HEK293 (cell line): ENCODE measurements at regions not wholly inside any gene's neighbourhood (a gene's known extent, or its start where the extent isn't known, plus 50 kb on each side); places are given as distances from the start of the nearest gene placed in this dataset.

ENCODE experiments used
- CTCF ChIP-seq: fragments of 450-650 bp; formaldehyde crosslinking; IDR thresholded peaks from 2 replicates; pipeline ENCODE4 v1.5.1; 2016; ENCODE audit warnings: missing biosample characterization, missing genetic modification characterization
- ELK4 ChIP-seq: IDR thresholded peaks from 2 replicates; pipeline ENCODE4 v1.6.1; 2011; ENCODE audit warnings: mild to moderate bottlenecking, low read depth, low read length, borderline replicate concordance
- PBX3 ChIP-seq: sonication (generic); formaldehyde crosslinking; IDR thresholded peaks from 2 replicates; pipeline ENCODE4 v1.8.1; 2022; ENCODE audit warnings: mild to moderate bottlenecking, moderate library complexity, missing genetic modification reagents
- PRDM10 ChIP-seq: fragments of 450-650 bp; formaldehyde crosslinking; IDR thresholded peaks from 2 replicates; pipeline ENCODE4 v1.5.1; 2016; ENCODE audit warnings: missing biosample characterization, missing genetic modification characterization
- REST ChIP-seq: fragments of 450-650 bp; formaldehyde crosslinking; IDR thresholded peaks from 2 replicates; pipeline ENCODE4 v1.5.1; 2016; ENCODE audit warnings: missing biosample characterization, missing genetic modification characterization
- SCRT2 ChIP-seq: fragments of 450-650 bp; formaldehyde crosslinking; IDR thresholded peaks from 2 replicates; pipeline ENCODE4 v1.5.1; 2016; ENCODE audit warnings: missing biosample characterization, missing genetic modification characterization
- SETDB1 ChIP-seq: IDR thresholded peaks from one replicate; pipeline ENCODE4 v1.6.1; 2017; ENCODE audit warnings: mild to moderate bottlenecking, low read length, moderate library complexity, mixed read lengths; ENCODE audit not compliant: insufficient read length
- ZNF114 ChIP-seq: fragments of 450-650 bp; formaldehyde crosslinking; IDR thresholded peaks from 2 replicates; pipeline ENCODE4 v1.5.0; 2017; ENCODE audit warnings: missing biosample characterization, missing genetic modification characterization
- ZNF266 ChIP-seq: fragments of 450-650 bp; formaldehyde crosslinking; IDR thresholded peaks from 2 replicates; pipeline ENCODE4 v1.5.1; 2016; ENCODE audit warnings: missing biosample characterization, missing genetic modification characterization, low read depth
- ZNF423 ChIP-seq: fragments of 450-650 bp; formaldehyde crosslinking; IDR thresholded peaks from 2 replicates; pipeline ENCODE4 v1.5.1; 2016; ENCODE audit warnings: missing biosample characterization, missing genetic modification characterization
- ZNF530 ChIP-seq: fragments of 450-650 bp; formaldehyde crosslinking; IDR thresholded peaks from 2 replicates; pipeline ENCODE4 v1.5.1; 2016; ENCODE audit warnings: low read depth, missing biosample characterization, missing genetic modification characterization
- ZNF791 ChIP-seq: fragments of 450-650 bp; formaldehyde crosslinking; IDR thresholded peaks from 2 replicates; pipeline ENCODE4 v1.5.1; 2016; ENCODE audit warnings: missing biosample characterization, missing genetic modification characterization

GRCh38 chr22:26953012-26953883, 295.9 kb downstream of the MIAT start:
- TF ChIP-seq ZNF423 (no peak), CTCF (no peak), REST (tag by site-specific recombination) (no peak), ZNF114 (no peak), PRDM10 (tag by site-specific recombination) (no peak), SETDB1 (no peak), ELK4 (no peak), ZNF791 (tag by site-specific recombination) (no peak), ZNF266 (tag by site-specific recombination) (no peak), ZNF530 (tag by site-specific recombination) (no peak), PBX3 (CRISPR knock-in tag) (no peak), SCRT2 (no peak)
